SK-N-SH (cell line): ENCODE measurements at regions not wholly inside any gene's neighbourhood (a gene's known extent, or its start where the extent isn't known, plus 50 kb on each side); places are given as distances from the start of the nearest gene placed in this dataset.

ENCODE experiments used
- CHD2 ChIP-seq: fragments of 150-350 bp; IDR thresholded peaks from 2 replicates; pipeline ENCODE4 v1.6.1; 2018; ENCODE audit warnings: low read length; ENCODE audit not compliant: partially characterized antibody
- CTCF ChIP-seq: fragments of 200-600 bp; sonication (generic); IDR thresholded peaks from 2 replicates; pipeline ENCODE4 v1.6.1; 2017; ENCODE audit warnings: antibody characterized with exemption, mild to moderate bottlenecking, moderate library complexity
- ELF1 ChIP-seq: IDR thresholded peaks from 2 replicates; pipeline ENCODE4 v1.4.0; 2012
- EP300 ChIP-seq, 2 experiments: IDR thresholded peaks; 2 replicates each; pipeline versions ENCODE4 v1.4.0 to v1.6.1; 2012; ENCODE audit warnings: borderline replicate concordance in 1 of 2, low read depth in 1 of 2, low read length in 1 of 2
- EZH2phosphoT487 ChIP-seq: fragments of 200-600 bp; sonication (generic); IDR thresholded peaks from 2 replicates; pipeline ENCODE4 v1.6.1; 2017; ENCODE audit warnings: low read depth, mixed run types, mild to moderate bottlenecking, antibody characterized with exemption, moderate library complexity, borderline replicate concordance
- FOSL2 ChIP-seq: IDR thresholded peaks from 2 replicates; pipeline ENCODE4 v1.4.0; 2012; ENCODE audit warnings: low read depth, mild to moderate bottlenecking, moderate library complexity, borderline replicate concordance
- FOXJ3 ChIP-seq: sonication (generic); formaldehyde crosslinking; IDR thresholded peaks from 2 replicates; pipeline ENCODE4 v1.5.1; 2020; ENCODE audit warnings: mild to moderate bottlenecking, missing genetic modification reagents
- JUND ChIP-seq: IDR thresholded peaks from 2 replicates; pipeline ENCODE4 v1.4.0; 2012
- MAX ChIP-seq: IDR thresholded peaks from 2 replicates; pipeline ENCODE4 v1.4.0; 2012; ENCODE audit warnings: low read depth
- POLR2AphosphoS5 ChIP-seq: IDR thresholded peaks from 2 replicates; pipeline ENCODE4 v1.6.1; 2012; ENCODE audit warnings: low read depth, low read length
- RFX5 ChIP-seq: IDR thresholded peaks from 2 replicates; pipeline ENCODE4 v1.6.1; 2012; ENCODE audit warnings: mild to moderate bottlenecking, improper control_type of control experiment, low read length
- RXRA ChIP-seq: IDR thresholded peaks from 2 replicates; pipeline ENCODE4 v1.4.0; 2012; ENCODE audit warnings: low read depth, mild to moderate bottlenecking, borderline replicate concordance
- YY1 ChIP-seq: IDR thresholded peaks from 2 replicates; pipeline ENCODE4 v1.4.0; 2012; ENCODE audit warnings: low read depth, mild to moderate bottlenecking

- no peak for TF ChIP-seq RFX5
- no peak for TF ChIP-seq CTCF
- TF ChIP-seq FOSL2: no peak
- no peak for TF ChIP-seq CHD2
- TF ChIP-seq EP300 (IDR thresholded peaks at IDR 0.05; ENCODE audit: borderline replicate concordance in 1 of 2, low read depth in 1 of 2, low read length in 1 of 2): no peak
- TF ChIP-seq JUND: no peak
- TF ChIP-seq ELF1: no peak
- TF ChIP-seq EZH2phosphoT487: no peak
- no peak for TF ChIP-seq POLR2AphosphoS5
- no peak for TF ChIP-seq YY1
- TF ChIP-seq FOXJ3 (CRISPR knock-in tag): no peak
- no peak for TF ChIP-seq MAX
- no peak for TF ChIP-seq RXRA
Observed at GRCh38 chr3:110743202-110743601, 328.4 kb upstream of the NECTIN3 start.
